Mesenchymal stem cell (in vitro differentiated cells and primary cell): ENCODE measurements at regions not wholly inside any gene's neighbourhood (a gene's known extent, or its start where the extent isn't known, plus 50 kb on each side); places are given as distances from the start of the nearest gene placed in this dataset.
"Not testable (repeated sequence)": the region's sequence is repeated elsewhere in the genome, so short reads cannot be mapped to it uniquely, and the experiment has no call there.

Experiments
- DNase-seq: peaks from one replicate; pipeline ENCODE4 v3.0.0-alpha.2; 2013
- H2AFZ ChIP-seq: one replicate; pipeline ENCODE4 v1.6.1; 2013; ENCODE audit warnings: low read depth, mild to moderate bottlenecking, control low read depth, inconsistent platforms, low read length, moderate library complexity
- H2AK5ac ChIP-seq: 2 replicates; pipeline ENCODE4 v1.6.1; 2013; ENCODE audit warnings: low read length, moderate library complexity, mild to moderate bottlenecking, inconsistent platforms; ENCODE audit not compliant: severe bottlenecking
- H2BK120ac ChIP-seq: one replicate; pipeline ENCODE4 v1.6.1; 2013; ENCODE audit warnings: low read depth, mild to moderate bottlenecking, inconsistent platforms, low read length, moderate library complexity
- H2BK12ac ChIP-seq, 2 experiments: one replicate each; pipeline ENCODE4 v1.6.1; 2013; ENCODE audit warnings: inconsistent platforms in 2 of 2, low read length in 2 of 2, mild to moderate bottlenecking in 2 of 2, moderate library complexity in 2 of 2, control low read depth in 1 of 2
- H2BK15ac ChIP-seq: one replicate; pipeline ENCODE4 v1.6.1; 2013; ENCODE audit warnings: mild to moderate bottlenecking, low read depth, inconsistent platforms; ENCODE audit not compliant: poor library complexity, severe bottlenecking
- H2BK5ac ChIP-seq: 2 replicates; pipeline ENCODE4 v1.6.1; 2013; ENCODE audit warnings: low read depth, mild to moderate bottlenecking, low read length, control low read depth, inconsistent platforms; ENCODE audit not compliant: poor library complexity, severe bottlenecking
- H3K14ac ChIP-seq, 2 experiments: one replicate each; pipeline ENCODE4 v1.6.1; 2013; ENCODE audit warnings: inconsistent platforms in 2 of 2, low read length in 2 of 2, control low read depth in 1 of 2, mild to moderate bottlenecking in 1 of 2, moderate library complexity in 1 of 2
- H3K18ac ChIP-seq, 2 experiments: one replicate each; pipeline ENCODE4 v1.6.1; 2013; ENCODE audit warnings: inconsistent platforms in 2 of 2, low read length in 2 of 2, control low read depth in 1 of 2, low read depth in 1 of 2, mild to moderate bottlenecking in 1 of 2
- H3K23ac ChIP-seq, 2 experiments: one replicate each; pipeline ENCODE4 v1.6.1; 2013; ENCODE audit warnings: inconsistent platforms in 2 of 2, low read length in 2 of 2, mild to moderate bottlenecking in 2 of 2, moderate library complexity in 2 of 2, control low read depth in 1 of 2
- H3K27ac ChIP-seq: 2 replicates; pipeline ENCODE4 v1.5.1; 2013; ENCODE audit warnings: mild to moderate bottlenecking, moderate library complexity, low read length, control low read depth, inconsistent platforms; ENCODE audit not compliant: poor library complexity, severe bottlenecking
- H3K27me3 ChIP-seq, 2 experiments: 2 replicates each; pipeline versions ENCODE4 v1.6.1 to v1.7.0; 2013; ENCODE audit warnings: low read length in 2 of 2, mild to moderate bottlenecking in 2 of 2, moderate library complexity in 2 of 2, control low read depth in 1 of 2, inconsistent platforms in 1 of 2; ENCODE audit not compliant: control insufficient read depth in 1 of 2, insufficient read depth in 1 of 2
- H3K36me3 ChIP-seq, 2 experiments: 2 replicates each; pipeline versions ENCODE4 v1.6.1 to v1.7.0; 2013; ENCODE audit warnings: low read length in 2 of 2, control low read depth in 1 of 2, inconsistent platforms in 1 of 2, low read depth in 1 of 2, mild to moderate bottlenecking in 1 of 2; ENCODE audit not compliant: insufficient read depth in 2 of 2, control insufficient read depth in 1 of 2
- H3K4ac ChIP-seq, 2 experiments: one replicate each; pipeline ENCODE4 v1.6.1; 2013; ENCODE audit warnings: inconsistent platforms in 2 of 2, low read length in 2 of 2, mild to moderate bottlenecking in 2 of 2, moderate library complexity in 2 of 2, control low read depth in 1 of 2, low read depth in 1 of 2
- H3K4me1 ChIP-seq: 2 replicates; pipeline ENCODE4 v1.6.1; 2013; ENCODE audit warnings: low read depth, low read length, control low read depth; ENCODE audit not compliant: control insufficient read depth, insufficient read depth
- H3K4me2 ChIP-seq: 2 replicates; pipeline ENCODE4 v1.6.1; 2013; ENCODE audit warnings: low read length, mild to moderate bottlenecking, inconsistent platforms; ENCODE audit not compliant: poor library complexity, severe bottlenecking
- H3K4me3 ChIP-seq, 2 experiments: 2 replicates each; pipeline versions ENCODE4 v1.5.1 to v1.7.0; 2013; ENCODE audit warnings: low read length in 2 of 2, mild to moderate bottlenecking in 2 of 2, control low read depth in 1 of 2, low read depth in 1 of 2; ENCODE audit not compliant: insufficient read depth in 1 of 2
- H3K79me1 ChIP-seq: replicated peaks from 2 replicates; pipeline ENCODE4 v1.6.1; 2013; ENCODE audit warnings: mild to moderate bottlenecking, control low read depth, low read length, inconsistent platforms; ENCODE audit not compliant: poor library complexity, severe bottlenecking
- H3K9ac ChIP-seq: 2 replicates; pipeline ENCODE4 v1.7.0; 2013; ENCODE audit warnings: mild to moderate bottlenecking, low read length, moderate library complexity
- H3K9me3 ChIP-seq: 2 replicates; pipeline ENCODE4 v1.7.0; 2013; ENCODE audit warnings: mild to moderate bottlenecking, low read length; ENCODE audit not compliant: control insufficient read depth
- H4K8ac ChIP-seq: one replicate; pipeline ENCODE4 v1.6.1; 2013; ENCODE audit warnings: inconsistent platforms, mild to moderate bottlenecking, low read length, moderate library complexity
- H4K91ac ChIP-seq: one replicate; pipeline ENCODE4 v1.6.1; 2013; ENCODE audit warnings: mild to moderate bottlenecking, low read length, inconsistent platforms
- WGBS: methylation state at CpG from one replicate; pipeline ENCODE4 v1.1.7; 2013; ENCODE audit warnings: mixed read lengths; 5-methylcytosine and 5-hydroxymethylcytosine counted together

GRCh38 chr3:15936312-15936711 is 138.5 kb upstream of the ANKRD28 start:
- Histone ChIP-seq H3K4me1 (no peaks in the 10 kb centered on the region), H3K4me3 (peak overlapping the region in 1 of 2 experiments; percentile 14), H3K9me3 (no peaks in the 10 kb centered on the region), H2BK5ac (no peak overlapping the region), H2BK120ac (no peak overlapping the region), H3K27me3 (no peaks in the 10 kb centered on the region), H3K27ac (no peak overlapping the region), H3K9ac (peak overlapping the region; percentile 38), H2AFZ (no peak overlapping the region), H2AK5ac (no peak overlapping the region), H3K79me1 (no peaks in the 10 kb centered on the region), H3K4me2 (no peak overlapping the region), H4K8ac (no peak overlapping the region), H3K14ac (no peak overlapping the region), H3K23ac (no peak overlapping the region), H3K18ac (no peak overlapping the region), H4K91ac (no peak overlapping the region), H2BK12ac (no peak overlapping the region), H3K4ac (no peak overlapping the region), H2BK15ac (no peak overlapping the region), H3K36me3 (no peaks in the 10 kb centered on the region)
- whole genome bisulfite sequencing: no CpG with 5 or more reads among the region's 5 CpGs
- no peak for DNase-seq

- DNase-seq: no peak
- Histone ChIP-seq H2AFZ (no peak overlapping the region), H3K4me2 (no peak overlapping the region), H3K23ac (no peak overlapping the region), H2BK12ac (no peak overlapping the region), H2BK5ac (no peak overlapping the region), H3K36me3 (no peaks in the 10 kb centered on the region), H3K9me3 (no peaks in the 10 kb centered on the region), H2BK120ac (no peak overlapping the region), H2AK5ac (no peak overlapping the region), H3K27me3 (no peaks in the 10 kb centered on the region), H3K9ac (no peak overlapping the region), H4K8ac (no peak overlapping the region), H3K4ac (no peak overlapping the region), H3K4me1 (no peaks in the 10 kb centered on the region), H4K91ac (no peak overlapping the region), H3K4me3 (no peak overlapping the region), H3K27ac (no peak overlapping the region), H3K79me1 (no peaks in the 10 kb centered on the region), H2BK15ac (no peak overlapping the region), H3K18ac (no peak overlapping the region), H3K14ac (no peak overlapping the region)
- WGBS: 78% methylated on average over 1 of the region's 1 CpG
Measured at GRCh38 chr3:15940641-15941040, 142.9 kb upstream of the ANKRD28 start.

DNA sequence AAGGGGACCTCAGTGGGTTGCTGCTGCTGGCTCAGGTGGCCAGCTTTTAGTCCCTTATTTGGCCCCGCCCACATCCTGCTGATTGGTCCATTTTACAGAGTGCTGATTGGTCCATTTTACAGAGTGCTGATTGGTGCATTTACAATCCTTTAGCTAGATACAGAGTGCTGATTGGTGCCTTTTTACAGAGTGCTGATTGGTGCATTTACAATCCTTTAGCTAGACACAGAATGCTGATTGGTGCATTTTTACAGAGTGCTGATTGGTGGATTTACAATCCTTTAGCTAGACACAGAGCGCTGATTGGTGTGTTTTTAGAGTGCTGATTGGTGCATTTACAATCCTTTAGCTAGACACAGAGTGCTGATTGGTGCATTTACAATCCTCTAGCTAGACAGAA is 143.7 kb upstream of the ANKRD28 start:
- not testable (repeated sequence) for H3K4ac ChIP-seq, H2AFZ ChIP-seq, H3K18ac ChIP-seq, H3K9ac ChIP-seq, H3K14ac ChIP-seq, H3K27ac ChIP-seq, H4K91ac ChIP-seq, H3K79me1 ChIP-seq, H3K4me1 ChIP-seq, H3K4me2 ChIP-seq, H3K27me3 ChIP-seq, H3K36me3 ChIP-seq, H2BK120ac ChIP-seq, H2BK5ac ChIP-seq, H3K23ac ChIP-seq, H2AK5ac ChIP-seq, H3K4me3 ChIP-seq, H4K8ac ChIP-seq, H2BK12ac ChIP-seq, H3K9me3 ChIP-seq, DNase-seq, H2BK15ac ChIP-seq
- 55% methylated on average over 2 of the region's 2 CpGs for WGBS

- no peak for DNase-seq
- Histone ChIP-seq H3K27ac (no peak overlapping the region), H2BK12ac (no peak overlapping the region), H3K9me3 (no peaks in the 10 kb centered on the region), H3K18ac (no peak overlapping the region), H2BK120ac (no peak overlapping the region), H3K4me3 (no peak overlapping the region), H3K4me2 (no peak overlapping the region), H3K79me1 (no peaks in the 10 kb centered on the region), H3K4me1 (no peaks in the 10 kb centered on the region), H2BK15ac (no peak overlapping the region), H2AK5ac (no peak overlapping the region), H3K9ac (no peak overlapping the region), H3K4ac (no peak overlapping the region), H3K27me3 (no peaks in the 10 kb centered on the region), H3K36me3 (no peaks in the 10 kb centered on the region), H4K91ac (no peak overlapping the region), H3K23ac (no peak overlapping the region), H2AFZ (no peak overlapping the region), H4K8ac (no peak overlapping the region), H2BK5ac (no peak overlapping the region), H3K14ac (no peak overlapping the region)
- WGBS: 96% methylated on average over 1 of the region's 1 CpG
Measured at GRCh38 chr3:15941958-15942357, 144.2 kb upstream of the ANKRD28 start.
